HEK293 (cell line): ENCODE measurements at regions not wholly inside any gene's neighbourhood (a gene's known extent, or its start where the extent isn't known, plus 50 kb on each side); places are given as distances from the start of the nearest gene placed in this dataset.

Experiments used
- CTCF ChIA-PET: fragments of 350-600 bp; formaldehyde crosslinking; extraction: SDS; loops from one replicate; lab custom pipeline; 2021; ENCODE audit warnings: antibody characterized with exemption; lab: Yijun Ruan, JAX
- POLR2A ChIA-PET: fragments of 300-600 bp; formaldehyde crosslinking; extraction: SDS; loops from one replicate; lab custom pipeline; 2020; ENCODE audit warnings: antibody characterized with exemption, inconsistent platforms; lab: Yijun Ruan, JAX
- H3K27ac ChIP-seq: fragments of 200-500 bp; sonication (Bioruptor generic); 2 replicates; pipeline ENCODE4 v1.5.1; 2014; ENCODE audit warnings: low read depth, low read length, control low read depth, inconsistent platforms; ENCODE audit errors: extremely low read depth
- H3K36me3 ChIP-seq, 2 experiments: fragments of 200-500 bp in 1 of 2; sonication (Bioruptor generic) in 1 of 2; 1 replicate in 1 of 2; 2 replicates in 1 of 2; pipeline ENCODE4 v1.5.1; 2014 to 2017; ENCODE audit warnings: inconsistent platforms in 2 of 2, low read length in 2 of 2; ENCODE audit not compliant: control insufficient read depth in 2 of 2, insufficient read depth in 1 of 2
- H3K4me1 ChIP-seq: fragments of 200-500 bp; sonication (Bioruptor generic); 2 replicates; pipeline ENCODE4 v1.5.1; 2014; ENCODE audit warnings: mild to moderate bottlenecking, low read length, inconsistent platforms; ENCODE audit not compliant: control insufficient read depth, insufficient read depth
- H3K4me3 ChIP-seq: 2 replicates; pipeline ENCODE4 v1.5.1; 2011; ENCODE audit warnings: low read depth, mild to moderate bottlenecking, control low read depth, low read length, moderate library complexity
- H3K9me3 ChIP-seq: fragments of 200-500 bp; sonication (Bioruptor generic); 2 replicates; pipeline ENCODE4 v1.5.1; 2014; ENCODE audit warnings: low read depth, low read length, inconsistent platforms; ENCODE audit not compliant: control insufficient read depth, insufficient read depth
- HOXD13 ChIP-seq: sonication (generic); formaldehyde crosslinking; IDR thresholded peaks from 2 replicates; pipeline ENCODE4 v1.8.0; 2022; ENCODE audit warnings: missing genetic modification reagents, borderline replicate concordance
- KLF7 ChIP-seq: fragments of 450-650 bp; formaldehyde crosslinking; IDR thresholded peaks from 2 replicates; pipeline ENCODE4 v1.5.1; 2016; ENCODE audit warnings: missing biosample characterization, missing genetic modification characterization, borderline replicate concordance
- OVOL3 ChIP-seq: fragments of 450-650 bp; formaldehyde crosslinking; IDR thresholded peaks from 2 replicates; pipeline ENCODE4 v1.5.1; 2016; ENCODE audit warnings: missing biosample characterization, missing genetic modification characterization
- PRDM2 ChIP-seq: fragments of 450-650 bp; formaldehyde crosslinking; IDR thresholded peaks from 2 replicates; pipeline ENCODE4 v1.5.1; 2016; ENCODE audit warnings: missing biosample characterization, missing genetic modification characterization, borderline replicate concordance
- ZBTB17 ChIP-seq: fragments of 450-650 bp; formaldehyde crosslinking; IDR thresholded peaks from 2 replicates; pipeline ENCODE4 v1.5.1; 2016; ENCODE audit warnings: missing biosample characterization, missing genetic modification characterization
- ZBTB7A ChIP-seq: fragments of 450-650 bp; formaldehyde crosslinking; IDR thresholded peaks from 2 replicates; pipeline ENCODE4 v1.5.1; 2016; ENCODE audit warnings: low read depth, missing biosample characterization, missing genetic modification characterization
- ZBTB8A ChIP-seq: fragments of 450-650 bp; formaldehyde crosslinking; IDR thresholded peaks from 2 replicates; pipeline ENCODE4 v1.5.1; 2016; ENCODE audit warnings: missing biosample characterization, missing genetic modification characterization
- ZEB2 ChIP-seq: fragments of 450-650 bp; formaldehyde crosslinking; IDR thresholded peaks from 2 replicates; pipeline ENCODE4 v1.5.1; 2016; ENCODE audit warnings: missing biosample characterization, missing genetic modification characterization
- ZFHX2 ChIP-seq: fragments of 450-650 bp; formaldehyde crosslinking; conservative IDR thresholded peaks from 2 replicates; pipeline ENCODE4 v1.5.1; 2016; ENCODE audit warnings: missing biosample characterization, missing genetic modification characterization
- ZNF132 ChIP-seq: fragments of 450-650 bp; formaldehyde crosslinking; IDR thresholded peaks from 2 replicates; pipeline ENCODE4 v1.5.1; 2017; ENCODE audit warnings: missing biosample characterization, missing genetic modification characterization, borderline replicate concordance
- ZNF18 ChIP-seq: fragments of 450-650 bp; formaldehyde crosslinking; IDR thresholded peaks from 2 replicates; pipeline ENCODE4 v1.5.1; 2016; ENCODE audit warnings: missing biosample characterization, missing genetic modification characterization
- ZNF223 ChIP-seq: fragments of 450-650 bp; formaldehyde crosslinking; IDR thresholded peaks from 2 replicates; pipeline ENCODE4 v1.5.1; 2016; ENCODE audit warnings: missing biosample characterization, missing genetic modification characterization
- ZNF239 ChIP-seq: fragments of 450-650 bp; formaldehyde crosslinking; IDR thresholded peaks from 2 replicates; pipeline ENCODE4 v1.5.1; 2016; ENCODE audit warnings: missing biosample characterization, missing genetic modification characterization
- ZNF324 ChIP-seq: fragments of 450-650 bp; formaldehyde crosslinking; IDR thresholded peaks from 2 replicates; pipeline ENCODE4 v1.5.1; 2016; ENCODE audit warnings: missing biosample characterization, missing genetic modification characterization
- ZNF416 ChIP-seq: fragments of 450-650 bp; formaldehyde crosslinking; IDR thresholded peaks from 2 replicates; pipeline ENCODE4 v1.5.1; 2016; ENCODE audit warnings: missing biosample characterization, missing genetic modification characterization
- ZNF510 ChIP-seq: fragments of 450-650 bp; formaldehyde crosslinking; IDR thresholded peaks from 2 replicates; pipeline ENCODE4 v1.5.1; 2018; ENCODE audit warnings: mild to moderate bottlenecking, missing genetic modification characterization, missing biosample characterization; ENCODE audit not compliant: insufficient replicate concordance
- ZNF558 ChIP-seq: fragments of 450-650 bp; formaldehyde crosslinking; IDR thresholded peaks from 2 replicates; pipeline ENCODE4 v1.5.1; 2016; ENCODE audit warnings: missing biosample characterization, missing genetic modification characterization
- ZNF623 ChIP-seq: fragments of 450-650 bp; formaldehyde crosslinking; IDR thresholded peaks from 2 replicates; pipeline ENCODE4 v1.5.1; 2016; ENCODE audit warnings: missing biosample characterization, missing genetic modification characterization
- ZNF626 ChIP-seq: fragments of 450-650 bp; sonication (Bioruptor Pico); formaldehyde crosslinking; IDR thresholded peaks from 2 replicates; pipeline ENCODE4 v1.5.1; 2018; ENCODE audit warnings: missing biosample characterization, missing genetic modification characterization, inconsistent platforms
- ZSCAN16 ChIP-seq: fragments of 450-650 bp; formaldehyde crosslinking; IDR thresholded peaks from 2 replicates; pipeline ENCODE4 v1.5.1; 2016; ENCODE audit warnings: missing biosample characterization, missing genetic modification characterization
- ZSCAN30 ChIP-seq: fragments of 450-650 bp; IDR thresholded peaks from 2 replicates; pipeline ENCODE4 v1.5.1; 2018; ENCODE audit warnings: missing biosample characterization, mild to moderate bottlenecking, missing genetic modification characterization, moderate library complexity
- ZXDB ChIP-seq: fragments of 450-650 bp; formaldehyde crosslinking; IDR thresholded peaks from 2 replicates; pipeline ENCODE4 v1.5.1; 2016; ENCODE audit warnings: missing biosample characterization, missing genetic modification characterization
- TF ChIP-seq, protein P1 (sequence below): fragments of 450-650 bp; formaldehyde crosslinking; IDR thresholded peaks from 2 replicates; pipeline ENCODE4 v1.5.1; 2016; ENCODE audit warnings: missing biosample characterization, missing genetic modification characterization
- TF ChIP-seq, protein P2 (sequence below): fragments of 450-650 bp; formaldehyde crosslinking; IDR thresholded peaks from 2 replicates; pipeline ENCODE4 v1.5.1; 2016; ENCODE audit warnings: missing biosample characterization, missing genetic modification characterization

DNA sequence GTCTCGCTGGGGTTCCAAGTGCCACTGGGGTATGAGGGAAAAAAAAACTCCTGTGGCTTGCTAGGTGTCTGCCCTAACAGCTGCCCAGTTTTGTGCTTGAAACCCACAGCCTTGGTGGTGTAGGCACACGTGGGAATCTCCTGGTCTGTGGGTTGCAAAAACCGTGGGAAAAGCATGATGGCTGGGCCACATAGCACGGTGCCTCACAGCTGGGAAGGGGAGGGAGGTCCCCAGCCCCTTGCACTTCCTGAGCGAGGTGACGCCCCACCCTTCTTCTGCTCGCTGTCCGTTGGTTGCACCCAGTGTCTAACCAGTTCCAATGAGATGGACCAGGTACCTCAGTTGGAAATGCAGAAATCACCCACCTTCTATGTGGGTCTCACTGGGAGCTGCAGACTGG is 144.3 kb downstream of the KBTBD8 start:
- no peak overlapping the region for H3K27ac ChIP-seq
- H3K4me1 ChIP-seq: no peaks in the 10 kb centered on the region
- POLR2A ChIA-PET: no interaction called here
- H3K36me3 ChIP-seq: no peaks in the 10 kb centered on the region
- no peak overlapping the region for H3K4me3 ChIP-seq
- H3K9me3 ChIP-seq: no peaks in the 10 kb centered on the region
- TF ChIP-seq ZNF416: no peak
- TF ChIP-seq ZNF132: no peak
- TF ChIP-seq KLF7 (tag by site-specific recombination): no peak
- TF ChIP-seq ZSCAN30 (tag by site-specific recombination): no peak
- TF ChIP-seq ZNF239 (tag by site-specific recombination): no peak
- no peak for TF ChIP-seq ZBTB7A (tag by site-specific recombination)
- no peak for TF ChIP-seq ZFHX2 (tag by site-specific recombination)
- TF ChIP-seq ZNF626 (tag by site-specific recombination): no peak
- no peak for TF ChIP-seq ZNF558
- TF ChIP-seq ZSCAN16 (tag by site-specific recombination): no peak
- TF ChIP-seq ZXDB: no peak
- TF ChIP-seq ZNF223 (tag by site-specific recombination): no peak
- TF ChIP-seq, protein P1, sequence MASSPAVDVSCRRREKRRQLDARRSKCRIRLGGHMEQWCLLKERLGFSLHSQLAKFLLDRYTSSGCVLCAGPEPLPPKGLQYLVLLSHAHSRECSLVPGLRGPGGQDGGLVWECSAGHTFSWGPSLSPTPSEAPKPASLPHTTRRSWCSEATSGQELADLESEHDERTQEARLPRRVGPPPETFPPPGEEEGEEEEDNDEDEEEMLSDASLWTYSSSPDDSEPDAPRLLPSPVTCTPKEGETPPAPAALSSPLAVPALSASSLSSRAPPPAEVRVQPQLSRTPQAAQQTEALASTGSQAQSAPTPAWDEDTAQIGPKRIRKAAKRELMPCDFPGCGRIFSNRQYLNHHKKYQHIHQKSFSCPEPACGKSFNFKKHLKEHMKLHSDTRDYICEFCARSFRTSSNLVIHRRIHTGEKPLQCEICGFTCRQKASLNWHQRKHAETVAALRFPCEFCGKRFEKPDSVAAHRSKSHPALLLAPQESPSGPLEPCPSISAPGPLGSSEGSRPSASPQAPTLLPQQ (tag by site-specific recombination): no peak
- no peak for TF ChIP-seq ZBTB8A (tag by site-specific recombination)
- TF ChIP-seq ZNF510 (tag by site-specific recombination): no peak
- TF ChIP-seq, protein P2, sequence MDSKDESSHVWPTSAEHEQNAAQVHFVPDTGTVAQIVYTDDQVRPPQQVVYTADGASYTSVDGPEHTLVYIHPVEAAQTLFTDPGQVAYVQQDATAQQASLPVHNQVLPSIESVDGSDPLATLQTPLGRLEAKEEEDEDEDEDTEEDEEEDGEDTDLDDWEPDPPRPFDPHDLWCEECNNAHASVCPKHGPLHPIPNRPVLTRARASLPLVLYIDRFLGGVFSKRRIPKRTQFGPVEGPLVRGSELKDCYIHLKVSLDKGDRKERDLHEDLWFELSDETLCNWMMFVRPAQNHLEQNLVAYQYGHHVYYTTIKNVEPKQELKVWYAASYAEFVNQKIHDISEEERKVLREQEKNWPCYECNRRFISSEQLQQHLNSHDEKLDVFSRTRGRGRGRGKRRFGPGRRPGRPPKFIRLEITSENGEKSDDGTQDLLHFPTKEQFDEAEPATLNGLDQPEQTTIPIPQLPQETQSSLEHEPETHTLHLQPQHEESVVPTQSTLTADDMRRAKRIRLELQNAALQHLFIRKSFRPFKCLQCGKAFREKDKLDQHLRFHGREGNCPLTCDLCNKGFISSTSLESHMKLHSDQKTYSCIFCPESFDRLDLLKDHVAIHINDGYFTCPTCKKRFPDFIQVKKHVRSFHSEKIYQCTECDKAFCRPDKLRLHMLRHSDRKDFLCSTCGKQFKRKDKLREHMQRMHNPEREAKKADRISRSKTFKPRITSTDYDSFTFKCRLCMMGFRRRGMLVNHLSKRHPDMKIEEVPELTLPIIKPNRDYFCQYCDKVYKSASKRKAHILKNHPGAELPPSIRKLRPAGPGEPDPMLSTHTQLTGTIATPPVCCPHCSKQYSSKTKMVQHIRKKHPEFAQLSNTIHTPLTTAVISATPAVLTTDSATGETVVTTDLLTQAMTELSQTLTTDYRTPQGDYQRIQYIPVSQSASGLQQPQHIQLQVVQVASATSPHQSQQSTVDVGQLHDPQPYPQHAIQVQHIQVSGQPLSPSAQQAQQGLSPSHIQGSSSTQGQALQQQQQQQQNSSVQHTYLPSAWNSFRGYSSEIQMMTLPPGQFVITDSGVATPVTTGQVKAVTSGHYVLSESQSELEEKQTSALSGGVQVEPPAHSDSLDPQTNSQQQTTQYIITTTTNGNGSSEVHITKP (tag by site-specific recombination): no peak
- no peak for TF ChIP-seq ZEB2 (tag by site-specific recombination)
- no peak for TF ChIP-seq ZNF18 (tag by site-specific recombination)
- TF ChIP-seq, all 188 proteins: peak for 0
- CTCF ChIA-PET: no interaction called here

GRCh38 chr3:67145738-67146137 is 147.6 kb downstream of the KBTBD8 start:
- H3K4me1 ChIP-seq: no peaks in the 10 kb centered on the region
- H3K4me3 ChIP-seq: no peak overlapping the region
- no peaks in the 10 kb centered on the region for H3K36me3 ChIP-seq
- ChIA-PET POLR2A (no interaction called here), CTCF (interaction anchor here (0.5 kb wide), 1 partner anchor 29 kb away, joined by 3 read pairs; no protein-coding TSS in a partner anchor)
- no peak overlapping the region for H3K27ac ChIP-seq
- H3K9me3 ChIP-seq: no peaks in the 10 kb centered on the region
- TF ChIP-seq ZNF623 (tag by site-specific recombination): no peak
- TF ChIP-seq PRDM2 (tag by site-specific recombination): no peak
- no peak for TF ChIP-seq HOXD13 (CRISPR knock-in tag)
- no peak for TF ChIP-seq ZNF324 (tag by site-specific recombination)
- TF ChIP-seq OVOL3: no peak
- TF ChIP-seq ZBTB17: no peak
